SU-DHL-6 (cell line): ENCODE measurements at regions not wholly inside any gene's neighbourhood (a gene's known extent, or its start where the extent isn't known, plus 50 kb on each side); places are given as distances from the start of the nearest gene placed in this dataset.

Experiments
- H2AFZ ChIP-seq: fragments of 200-600 bp; sonication (generic); 2 replicates; pipeline ENCODE4 v1.6.1; 2014; ENCODE audit warnings: low read depth, mild to moderate bottlenecking, moderate library complexity, mixed read lengths, antibody characterized with exemption, low read length; ENCODE audit not compliant: severe bottlenecking
- H3F3A ChIP-seq: fragments of 200-600 bp; shearing (Covaris generic); 2 replicates; pipeline ENCODE4 v1.6.0; 2016; ENCODE audit warnings: antibody characterized with exemption, mild to moderate bottlenecking; ENCODE audit not compliant: insufficient read depth
- H3K27ac ChIP-seq: fragments of 200-600 bp; sonication (generic); 2 replicates; pipeline ENCODE4 v1.5.1; 2016; ENCODE audit warnings: low read depth, mild to moderate bottlenecking, low read length, moderate library complexity, mixed read lengths
- H3K27me3 ChIP-seq: fragments of 200-600 bp; sonication (generic), shearing (Covaris generic); 2 replicates; pipeline ENCODE4 v1.6.0; 2014; ENCODE audit warnings: mild to moderate bottlenecking, low read length
- H3K36me3 ChIP-seq: fragments of 200-600 bp; sonication (generic); 2 replicates; pipeline ENCODE4 v1.6.1; 2014; ENCODE audit warnings: mild to moderate bottlenecking, low read length, mixed read lengths
- H3K4me2 ChIP-seq: fragments of 300-600, 200-600 bp; shearing (Covaris generic), sonication (generic); 2 replicates; pipeline ENCODE4 v1.6.0; 2014; ENCODE audit warnings: low read length, low read depth, mild to moderate bottlenecking; ENCODE audit not compliant: poor library complexity, severe bottlenecking
- H3K4me3 ChIP-seq: fragments of 200-600 bp; sonication (generic); 2 replicates; pipeline ENCODE4 v1.5.1; 2014; ENCODE audit warnings: antibody characterized with exemption, low read length, mild to moderate bottlenecking, mixed read lengths; ENCODE audit not compliant: insufficient read depth, poor library complexity, severe bottlenecking
- H3K79me2 ChIP-seq: fragments of 200-600 bp; sonication (generic); 2 replicates; pipeline ENCODE4 v1.6.1; 2014; ENCODE audit warnings: mild to moderate bottlenecking, low read length, moderate library complexity; ENCODE audit not compliant: insufficient read depth
- H3K9ac ChIP-seq: fragments of 200-600 bp; sonication (generic); 2 replicates; pipeline ENCODE4 v1.7.0; 2014; ENCODE audit warnings: mild to moderate bottlenecking, low read length
- H3K9me2 ChIP-seq: fragments of 200-600 bp; sonication (generic); replicated peaks from 2 replicates; pipeline ENCODE4 v1.6.1; 2014; ENCODE audit warnings: low read length; ENCODE audit not compliant: insufficient read depth
- H3K9me3 ChIP-seq: fragments of 200-600 bp; sonication (generic); 2 replicates; pipeline ENCODE4 v1.6.1; 2014; ENCODE audit warnings: low read length, mixed read lengths; ENCODE audit not compliant: insufficient read depth
- H4K20me1 ChIP-seq: fragments of 200-600 bp; sonication (generic); 2 replicates; pipeline ENCODE4 v1.6.1; 2014; ENCODE audit warnings: low read depth, mild to moderate bottlenecking, antibody characterized with exemption, low read length, moderate library complexity, mixed read lengths
- CTCF ChIP-seq: fragments of 200-600 bp; sonication (generic); IDR thresholded peaks from one replicate; pipeline ENCODE4 v1.5.1; 2017; ENCODE audit warnings: antibody characterized with exemption, mild to moderate bottlenecking, low read length, moderate library complexity; ENCODE audit not compliant: insufficient read depth, poor library complexity, severe bottlenecking
- EZH2phosphoT487 ChIP-seq: fragments of 200-600 bp; sonication (generic), shearing (Covaris generic); conservative IDR thresholded peaks from 2 replicates; pipeline ENCODE4 v1.6.1; 2018; ENCODE audit warnings: mild to moderate bottlenecking, antibody characterized with exemption, low read length, moderate library complexity, mixed read lengths

- H3K27ac ChIP-seq, result no peak overlapping the region
- no peaks in the 10 kb centered on the region for H3K27me3 ChIP-seq
Measured at GRCh38 chr2:37790019-37790418, 118.6 kb upstream of the CDC42EP3 start.

DNA sequence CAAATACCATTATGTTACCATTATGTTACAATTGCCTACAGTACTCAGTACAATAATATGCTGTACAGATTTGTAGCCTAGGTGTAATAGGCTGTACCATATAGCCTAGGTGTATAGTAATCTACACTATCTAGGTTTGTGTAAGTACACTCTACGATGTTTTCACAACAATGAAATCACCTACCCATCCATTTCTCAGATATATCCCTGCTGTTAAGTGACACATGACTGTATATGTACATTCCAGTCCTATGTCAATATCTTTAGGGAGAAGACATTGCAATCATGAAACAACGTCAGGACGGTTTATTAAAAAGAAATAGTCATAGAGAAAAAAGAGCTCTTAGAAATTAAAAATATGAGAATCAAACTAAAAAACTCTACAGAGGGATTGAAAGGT, 119.0 kb upstream of the CDC42EP3 start:
- Histone ChIP-seq H3K9me2 (no peaks in the 10 kb centered on the region), H3K9ac (no peak overlapping the region), H3K27me3 (no peaks in the 10 kb centered on the region), H3K4me2 (no peak overlapping the region), H3K79me2 (no peaks in the 10 kb centered on the region), H3K4me3 (no peak overlapping the region), H3K9me3 (peaks cover 6% of the 10 kb centered on the region; the same call in 1 of the 2 replicates), H3K36me3 (no peaks in the 10 kb centered on the region), H3F3A (no peaks in the 10 kb centered on the region), H2AFZ (no peak overlapping the region), H4K20me1 (no peaks in the 10 kb centered on the region), H3K27ac (no peak overlapping the region)
- no peak for TF ChIP-seq CTCF
- TF ChIP-seq EZH2phosphoT487, result no peak

More at GRCh38 chr2:37790019-37790418, 118.6 kb upstream of the CDC42EP3 start:
- Histone ChIP-seq H3F3A (no peaks in the 10 kb centered on the region), H3K4me2 (no peak overlapping the region), H3K79me2 (no peaks in the 10 kb centered on the region), H3K36me3 (no peaks in the 10 kb centered on the region), H3K4me3 (no peak overlapping the region), H4K20me1 (no peaks in the 10 kb centered on the region), H3K9ac (no peak overlapping the region), H3K9me2 (no peaks in the 10 kb centered on the region), H2AFZ (no peak overlapping the region), H3K9me3 (peaks cover 6% of the 10 kb centered on the region; the same call in 1 of the 2 replicates)
- TF ChIP-seq CTCF (no peak), EZH2phosphoT487 (no peak)

GRCh38 chr2:37792366-37792765, 120.9 kb upstream of the CDC42EP3 start:
- no peak for TF ChIP-seq CTCF
- TF ChIP-seq EZH2phosphoT487, result no peak
- Histone ChIP-seq H3K9me3 (peaks cover 6% of the 10 kb centered on the region; the same call in 1 of the 2 replicates), H3K9ac (no peak overlapping the region), H3K79me2 (no peaks in the 10 kb centered on the region), H3K9me2 (no peaks in the 10 kb centered on the region), H2AFZ (no peak overlapping the region), H3K4me3 (no peak overlapping the region), H3K36me3 (no peaks in the 10 kb centered on the region), H3K4me2 (no peak overlapping the region), H4K20me1 (no peaks in the 10 kb centered on the region), H3K27ac (no peak overlapping the region), H3K27me3 (no peaks in the 10 kb centered on the region), H3F3A (no peaks in the 10 kb centered on the region)
